ENCODE measurements at regions not wholly inside any gene's neighbourhood (a gene's known extent, or its start where the extent isn't known, plus 50 kb on each side); places are given as distances from the start of the nearest gene placed in this dataset.
"Not testable (repeated sequence)": the region's sequence is repeated elsewhere in the genome, so short reads cannot be mapped to it uniquely, and the experiment has no call there.

GRCh38 chr1:234817313-234818039, 207.5 kb upstream of the IRF2BP2 start:
- TF ChIP-seq CTCF (IDR thresholded peaks at IDR 0.05; ENCODE audit: low read length); EZH2 (IDR thresholded peaks at IDR 0.05; ENCODE audit: borderline replicate concordance, low read length): not testable (repeated sequence)
